ENCODE measurements at regions not wholly inside any gene's neighbourhood (a gene's known extent, or its start where the extent isn't known, plus 50 kb on each side); places are given as distances from the start of the nearest gene placed in this dataset.

GRCh38 chr9:28718226-28718625 is 1144.9 kb upstream of the C9orf72 start:
- Histone ChIP-seq H3K18ac (ENCODE audit: low read depth, low read length) (no peak overlapping the region), H3K36me3 (ENCODE audit: control insufficient read depth, insufficient read depth, low read length) (no peaks in the 10 kb centered on the region), H3K14ac (replicated peaks; ENCODE audit: low read depth, low read length) (no peak overlapping the region), H2BK20ac (ENCODE audit: low read depth, low read length) (no peak overlapping the region), H4K8ac (ENCODE audit: low read depth in 2 of 2, low read length in 2 of 2) (no peak overlapping the region), H2BK120ac (ENCODE audit: low read depth, low read length) (no peak overlapping the region), H3K4me1 (ENCODE audit: control insufficient read depth, insufficient read depth, low read length) (no peaks in the 10 kb centered on the region), H3K23ac (ENCODE audit: low read depth, low read length) (no peak overlapping the region), H4K5ac (ENCODE audit: low read depth, low read length) (no peak overlapping the region), H2BK5ac (ENCODE audit: low read depth, low read length, poor library complexity, severe bottlenecking) (no peak overlapping the region), H2AK9ac (replicated peaks; ENCODE audit: low read depth, low read length, poor library complexity) (no peak overlapping the region), H3K9ac (ENCODE audit: low read depth, low read length) (no peak overlapping the region), H4K20me1 (ENCODE audit: insufficient read depth, low read length) (no peaks in the 10 kb centered on the region), H4K91ac (ENCODE audit: insufficient read depth, low read depth, low read length) (no peak overlapping the region), H2AFZ (replicated peaks; ENCODE audit: low read length, poor library complexity) (no peak overlapping the region), H3K9me1 (ENCODE audit: insufficient read depth, low read length) (no peaks in the 10 kb centered on the region), H2BK15ac (ENCODE audit: low read depth, low read length) (no peak overlapping the region), H3K56ac (ENCODE audit: extremely low read depth, insufficient read depth, low read length) (no peak overlapping the region), H3K79me1 (ENCODE audit: low read depth in 1 of 2, low read length in 2 of 2) (no peaks in the 10 kb centered on the region), H3K27me3 (ENCODE audit: control insufficient read depth, insufficient read depth, low read length) (no peaks in the 10 kb centered on the region), H3K4ac (ENCODE audit: low read depth, low read length) (no peak overlapping the region), H3K4me3 (ENCODE audit: insufficient read depth, low read depth, low read length) (no peak overlapping the region), H2AK5ac (ENCODE audit: low read depth, low read length) (no peak overlapping the region), H3K4me2 (ENCODE audit: low read depth, low read length) (no peak overlapping the region), H3K9me3 (ENCODE audit: control insufficient read depth, insufficient read depth, low read length) (peaks cover 3% of the 10 kb centered on the region; the same call in 1 of the 2 replicates), H3K27ac (ENCODE audit: insufficient read depth, low read length) (no peak overlapping the region)
- ATAC-seq (ENCODE audit: low read depth) (no peak), DNase-seq (no peak)
- no peak for TF ChIP-seq MXI1 (IDR thresholded peaks at IDR 0.05; ENCODE audit: borderline replicate concordance, low read depth, low read length)
- TF ChIP-seq CEBPB (IDR thresholded peaks at IDR 0.05; ENCODE audit: low read depth, low read length): no peak
- TF ChIP-seq RFX5 (IDR thresholded peaks at IDR 0.05; ENCODE audit: low read depth, low read length): no peak
- TF ChIP-seq, protein P1, sequence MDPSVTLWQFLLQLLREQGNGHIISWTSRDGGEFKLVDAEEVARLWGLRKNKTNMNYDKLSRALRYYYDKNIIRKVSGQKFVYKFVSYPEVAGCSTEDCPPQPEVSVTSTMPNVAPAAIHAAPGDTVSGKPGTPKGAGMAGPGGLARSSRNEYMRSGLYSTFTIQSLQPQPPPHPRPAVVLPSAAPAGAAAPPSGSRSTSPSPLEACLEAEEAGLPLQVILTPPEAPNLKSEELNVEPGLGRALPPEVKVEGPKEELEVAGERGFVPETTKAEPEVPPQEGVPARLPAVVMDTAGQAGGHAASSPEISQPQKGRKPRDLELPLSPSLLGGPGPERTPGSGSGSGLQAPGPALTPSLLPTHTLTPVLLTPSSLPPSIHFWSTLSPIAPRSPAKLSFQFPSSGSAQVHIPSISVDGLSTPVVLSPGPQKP (IDR thresholded peaks at IDR 0.05; ENCODE audit: borderline replicate concordance, low read depth, low read length): no peak
- no peak for TF ChIP-seq MAFK (IDR thresholded peaks at IDR 0.05; ENCODE audit: low read depth, low read length)
- TF ChIP-seq, protein P2, sequence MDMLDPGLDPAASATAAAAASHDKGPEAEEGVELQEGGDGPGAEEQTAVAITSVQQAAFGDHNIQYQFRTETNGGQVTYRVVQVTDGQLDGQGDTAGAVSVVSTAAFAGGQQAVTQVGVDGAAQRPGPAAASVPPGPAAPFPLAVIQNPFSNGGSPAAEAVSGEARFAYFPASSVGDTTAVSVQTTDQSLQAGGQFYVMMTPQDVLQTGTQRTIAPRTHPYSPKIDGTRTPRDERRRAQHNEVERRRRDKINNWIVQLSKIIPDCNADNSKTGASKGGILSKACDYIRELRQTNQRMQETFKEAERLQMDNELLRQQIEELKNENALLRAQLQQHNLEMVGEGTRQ (IDR thresholded peaks at IDR 0.05; ENCODE audit: low read depth, low read length): no peak
- TF ChIP-seq FOS (IDR thresholded peaks at IDR 0.05; ENCODE audit: low read depth, low read length): no peak
- TF ChIP-seq BHLHE40 (IDR thresholded peaks at IDR 0.05; ENCODE audit: low read depth, low read length): no peak
- no peak for TF ChIP-seq NFE2L2 (IDR thresholded peaks at IDR 0.05; ENCODE audit: low read depth, low read length)
- no peak for TF ChIP-seq MAZ (IDR thresholded peaks at IDR 0.05; ENCODE audit: borderline replicate concordance, low read depth, low read length)
- TF ChIP-seq POLR2A (IDR thresholded peaks at IDR 0.05; ENCODE audit: low read depth, low read length): no peak
- TF ChIP-seq CHD1 (IDR thresholded peaks at IDR 0.05; ENCODE audit: low read depth, low read length): no peak
- TF ChIP-seq RAD21 (IDR thresholded peaks at IDR 0.05; ENCODE audit: low read length): no peak
- TF ChIP-seq RCOR1 (IDR thresholded peaks at IDR 0.05; ENCODE audit: insufficient replicate concordance, low read length): no peak
- TF ChIP-seq, protein P3, sequence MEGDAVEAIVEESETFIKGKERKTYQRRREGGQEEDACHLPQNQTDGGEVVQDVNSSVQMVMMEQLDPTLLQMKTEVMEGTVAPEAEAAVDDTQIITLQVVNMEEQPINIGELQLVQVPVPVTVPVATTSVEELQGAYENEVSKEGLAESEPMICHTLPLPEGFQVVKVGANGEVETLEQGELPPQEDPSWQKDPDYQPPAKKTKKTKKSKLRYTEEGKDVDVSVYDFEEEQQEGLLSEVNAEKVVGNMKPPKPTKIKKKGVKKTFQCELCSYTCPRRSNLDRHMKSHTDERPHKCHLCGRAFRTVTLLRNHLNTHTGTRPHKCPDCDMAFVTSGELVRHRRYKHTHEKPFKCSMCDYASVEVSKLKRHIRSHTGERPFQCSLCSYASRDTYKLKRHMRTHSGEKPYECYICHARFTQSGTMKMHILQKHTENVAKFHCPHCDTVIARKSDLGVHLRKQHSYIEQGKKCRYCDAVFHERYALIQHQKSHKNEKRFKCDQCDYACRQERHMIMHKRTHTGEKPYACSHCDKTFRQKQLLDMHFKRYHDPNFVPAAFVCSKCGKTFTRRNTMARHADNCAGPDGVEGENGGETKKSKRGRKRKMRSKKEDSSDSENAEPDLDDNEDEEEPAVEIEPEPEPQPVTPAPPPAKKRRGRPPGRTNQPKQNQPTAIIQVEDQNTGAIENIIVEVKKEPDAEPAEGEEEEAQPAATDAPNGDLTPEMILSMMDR (conservative IDR thresholded peaks at IDR 0.05; ENCODE audit: low read depth, low read length): no peak
- no peak for TF ChIP-seq SMC3 (IDR thresholded peaks at IDR 0.05; ENCODE audit: low read depth, low read length)
- 8% methylated on average over 1 of the region's 1 CpG; no CpG with 5 or more reads in 1 of the 2 experiments for WGBS, 2 experiments (ENCODE audit: extremely low coverage in 2 of 2, insufficient read length in 1 of 2)
- in situ Hi-C loops (cut with MboI; ENCODE audit: low sequenced_read_pairs) (no loop called here), dilution Hi-C loops (cut with HindIII; ENCODE audit: low sequenced_read_pairs, unreplicated experiment) (no loop called here), intact Hi-C loops (cut with micrococcal nuclease) (no loop called here)
- CTCF ChIA-PET: interaction anchor here (0.6 kb wide), 1 partner anchor 53 kb away, joined by 3 read pairs; no protein-coding TSS in a partner anchor
- POLR2A ChIA-PET (ENCODE audit: unreplicated experiment): no interaction called here
- BruUV-seq (replicated peaks): no TSS peak
